ENCODE measurements at regions not wholly inside any gene's neighbourhood (a gene's known extent, or its start where the extent isn't known, plus 50 kb on each side); places are given as distances from the start of the nearest gene placed in this dataset.

DNA sequence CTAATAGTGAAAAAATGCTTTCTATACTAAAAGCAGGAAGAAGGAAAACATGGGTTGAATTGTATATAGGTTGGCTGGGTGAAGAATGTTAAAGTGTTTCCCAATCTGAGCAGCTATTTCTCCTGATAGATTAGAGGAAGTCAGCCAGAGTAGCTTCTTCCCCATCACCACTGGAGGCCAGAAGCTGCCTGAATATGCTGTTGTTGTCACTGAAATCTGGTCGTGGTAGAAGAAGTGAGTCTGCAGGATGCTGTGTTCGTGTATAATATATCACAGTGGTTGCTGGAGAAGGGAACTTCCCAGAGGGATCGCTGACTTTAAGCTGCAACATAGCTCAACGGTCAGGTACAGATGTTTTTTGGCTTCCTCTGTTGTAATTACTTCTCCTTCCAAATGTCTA is 247.5 kb upstream of the LRATD1 start:
- TF ChIP-seq, protein P1, sequence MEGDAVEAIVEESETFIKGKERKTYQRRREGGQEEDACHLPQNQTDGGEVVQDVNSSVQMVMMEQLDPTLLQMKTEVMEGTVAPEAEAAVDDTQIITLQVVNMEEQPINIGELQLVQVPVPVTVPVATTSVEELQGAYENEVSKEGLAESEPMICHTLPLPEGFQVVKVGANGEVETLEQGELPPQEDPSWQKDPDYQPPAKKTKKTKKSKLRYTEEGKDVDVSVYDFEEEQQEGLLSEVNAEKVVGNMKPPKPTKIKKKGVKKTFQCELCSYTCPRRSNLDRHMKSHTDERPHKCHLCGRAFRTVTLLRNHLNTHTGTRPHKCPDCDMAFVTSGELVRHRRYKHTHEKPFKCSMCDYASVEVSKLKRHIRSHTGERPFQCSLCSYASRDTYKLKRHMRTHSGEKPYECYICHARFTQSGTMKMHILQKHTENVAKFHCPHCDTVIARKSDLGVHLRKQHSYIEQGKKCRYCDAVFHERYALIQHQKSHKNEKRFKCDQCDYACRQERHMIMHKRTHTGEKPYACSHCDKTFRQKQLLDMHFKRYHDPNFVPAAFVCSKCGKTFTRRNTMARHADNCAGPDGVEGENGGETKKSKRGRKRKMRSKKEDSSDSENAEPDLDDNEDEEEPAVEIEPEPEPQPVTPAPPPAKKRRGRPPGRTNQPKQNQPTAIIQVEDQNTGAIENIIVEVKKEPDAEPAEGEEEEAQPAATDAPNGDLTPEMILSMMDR (IDR thresholded peaks at IDR 0.05): no peak
- TF ChIP-seq POLR2A (IDR thresholded peaks at IDR 0.05): no peak

Measured in heart left ventricle (tissue), 13 donors.